HG02981 (cell line): ENCODE measurements at regions not wholly inside any gene's neighbourhood (a gene's known extent, or its start where the extent isn't known, plus 50 kb on each side); places are given as distances from the start of the nearest gene placed in this dataset.
"Not testable (repeated sequence)": the region's sequence is repeated elsewhere in the genome, so short reads cannot be mapped to it uniquely, and the experiment has no call there.

Source experiments
- ATAC-seq: cut with Tn5 transposase; IDR thresholded peaks from one replicate; pipeline ENCODE4 v1.9.1; 2021; ENCODE audit warnings: mild to moderate bottlenecking, moderate library complexity; ENCODE audit not compliant: unreplicated experiment

DNA sequence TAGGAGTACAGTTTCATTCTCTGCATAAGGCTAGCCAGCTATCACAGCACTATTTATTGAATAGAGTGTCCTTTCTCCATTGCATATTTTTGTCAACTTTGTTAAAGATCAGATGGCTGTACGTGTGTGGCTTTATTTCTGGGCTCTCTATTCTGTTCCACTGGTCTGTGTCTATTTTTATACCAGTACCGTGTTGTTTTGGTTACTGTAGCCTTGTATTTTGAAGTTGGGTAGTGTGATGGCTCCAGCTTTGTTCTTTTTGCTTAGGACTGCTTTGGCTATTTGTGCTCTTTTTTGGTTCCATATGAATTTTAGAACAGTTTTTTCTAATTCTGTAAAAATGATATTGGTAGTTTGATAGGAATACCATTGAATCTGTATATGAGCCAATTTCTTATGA lies 182.1 kb upstream of the DIAPH2 start:
- ATAC-seq, result no peak

DNA sequence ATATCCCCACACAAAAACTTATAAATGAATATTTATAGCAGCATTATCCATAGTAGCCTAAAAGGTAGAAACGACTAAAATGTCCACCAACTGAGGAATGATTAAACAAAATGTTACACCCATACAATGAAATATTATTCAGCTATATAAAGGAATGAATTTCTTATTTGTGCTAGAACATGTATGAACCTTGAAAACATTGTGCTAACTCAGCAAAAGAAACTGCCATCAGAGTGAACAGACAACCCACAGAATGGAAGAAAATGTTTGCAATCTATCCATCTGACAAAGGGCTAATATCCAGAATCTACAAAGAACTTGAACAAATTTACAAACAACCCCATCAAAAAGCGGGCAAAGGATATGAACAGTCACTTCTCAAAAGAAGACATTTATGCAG lies 155.3 kb upstream of the DIAPH2 start:
- not testable (repeated sequence) for ATAC-seq

DNA sequence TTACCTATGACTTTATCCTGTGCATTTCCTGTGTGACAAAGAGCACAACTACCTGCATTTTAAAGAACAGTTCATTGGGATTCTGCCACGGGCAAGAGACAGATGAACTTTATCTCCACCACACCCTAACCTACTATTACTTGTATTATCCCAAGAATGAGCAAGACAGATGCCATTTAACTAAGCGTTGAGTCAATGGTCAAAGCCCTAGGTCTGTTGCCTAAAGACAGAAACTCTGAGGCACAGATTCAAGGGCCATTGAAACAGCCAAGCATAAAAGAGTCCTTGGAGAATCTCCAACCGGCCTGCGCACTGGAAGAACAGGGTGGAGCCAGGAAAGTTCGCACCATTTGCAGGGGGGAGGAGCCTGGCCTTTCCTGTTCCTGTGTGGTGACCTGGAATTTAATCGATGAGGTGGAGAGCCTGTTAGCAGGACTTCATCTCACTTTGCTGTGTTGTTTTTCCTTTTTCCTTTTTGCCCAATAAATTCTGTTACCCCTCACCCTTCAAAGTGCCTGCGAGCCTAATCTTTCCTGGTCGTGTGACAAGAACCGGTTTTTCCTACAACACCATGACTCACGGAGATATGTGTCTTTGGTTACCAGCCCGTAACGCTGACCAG lies 146.4 kb upstream of the DIAPH2 start:
- no peak for ATAC-seq

DNA sequence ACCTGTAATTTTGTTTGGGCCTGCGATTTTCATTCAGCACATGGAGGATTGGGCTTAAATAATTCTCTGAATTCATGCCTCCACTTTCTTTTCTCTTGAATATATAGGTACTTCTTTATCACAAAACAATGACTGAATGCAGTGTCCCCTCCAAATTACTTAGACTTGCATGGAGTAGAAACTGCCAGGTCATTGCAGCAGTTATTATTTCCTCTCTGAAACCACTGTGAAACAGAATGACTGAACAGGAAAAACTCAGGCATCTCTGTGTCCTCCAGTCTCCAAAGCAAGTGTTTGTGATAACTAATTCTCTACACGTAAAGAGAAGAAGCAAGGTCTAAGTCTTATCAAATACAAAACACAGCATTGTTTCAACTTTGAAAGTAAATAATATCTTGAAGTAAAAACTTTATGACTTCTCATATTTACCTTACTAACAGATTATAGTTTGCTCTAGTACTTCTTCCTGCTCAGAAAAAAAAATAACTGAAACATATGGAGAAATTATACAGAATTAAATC lies 144.5 kb upstream of the DIAPH2 start:
- ATAC-seq, result no peak

DNA sequence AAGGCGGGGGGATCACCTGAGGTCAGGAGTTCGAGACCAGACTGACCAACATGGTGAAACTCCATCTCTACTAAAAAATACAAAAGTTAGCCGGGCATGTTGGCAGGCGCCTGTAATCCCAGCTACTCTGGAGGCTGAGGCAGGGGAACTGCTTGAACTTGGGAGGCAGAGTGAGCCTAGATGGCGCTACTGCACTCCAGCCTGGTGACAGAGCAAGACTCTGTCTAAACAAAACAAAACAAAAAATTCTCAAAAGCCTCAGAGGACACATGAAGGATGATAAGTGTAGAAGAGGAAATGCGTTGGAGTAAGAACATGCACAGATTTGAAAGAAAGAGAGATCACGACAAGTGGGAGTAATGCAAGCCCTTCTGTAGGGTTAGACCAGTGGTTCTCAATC lies 138.4 kb upstream of the DIAPH2 start:
- not testable (repeated sequence) for ATAC-seq

DNA sequence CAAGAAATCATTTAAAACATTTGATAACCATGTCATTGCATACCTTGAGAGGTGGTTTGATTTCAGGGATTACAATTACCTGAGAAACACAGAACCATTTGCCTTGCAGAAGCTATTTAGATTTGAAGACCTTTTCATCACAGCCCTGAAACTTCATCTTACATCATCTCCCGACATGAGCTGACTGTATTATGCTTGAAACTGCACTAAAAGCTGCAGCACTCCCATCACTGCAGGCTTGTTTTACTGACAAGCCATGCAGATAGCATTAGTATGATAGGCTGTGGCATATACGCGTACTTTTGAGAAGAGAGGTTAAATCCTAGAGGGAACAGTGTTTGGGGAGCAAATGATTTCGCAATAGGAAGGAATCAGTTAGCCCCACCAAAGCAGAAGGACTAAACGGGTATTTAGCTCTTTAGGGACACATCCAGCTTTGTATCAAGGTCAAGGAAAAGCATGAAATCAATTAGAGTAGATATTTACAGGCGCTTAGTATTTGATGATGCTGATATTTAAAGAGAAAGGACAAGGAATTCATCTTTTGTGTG lies 133.2 kb upstream of the DIAPH2 start:
- ATAC-seq, result no peak

DNA sequence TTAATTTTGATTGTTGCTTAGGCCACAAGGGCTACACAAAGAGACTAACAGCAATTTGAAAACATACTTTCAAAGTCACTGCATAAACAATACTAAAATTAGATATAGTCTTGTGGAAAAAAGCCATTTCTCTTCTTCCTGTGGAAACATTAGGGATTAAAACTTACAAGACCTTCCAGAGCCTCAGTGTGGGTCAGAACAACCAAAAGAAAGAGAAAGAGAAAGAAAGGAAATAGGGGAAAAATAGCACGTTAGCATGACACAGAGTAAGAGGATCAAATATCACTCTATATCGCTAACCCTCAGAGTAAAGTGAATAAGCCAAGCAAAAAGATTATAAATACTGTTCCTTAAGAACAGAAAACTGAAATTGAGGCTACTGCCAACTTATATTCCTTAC lies 127.8 kb upstream of the DIAPH2 start:
- ATAC-seq, result no peak

DNA sequence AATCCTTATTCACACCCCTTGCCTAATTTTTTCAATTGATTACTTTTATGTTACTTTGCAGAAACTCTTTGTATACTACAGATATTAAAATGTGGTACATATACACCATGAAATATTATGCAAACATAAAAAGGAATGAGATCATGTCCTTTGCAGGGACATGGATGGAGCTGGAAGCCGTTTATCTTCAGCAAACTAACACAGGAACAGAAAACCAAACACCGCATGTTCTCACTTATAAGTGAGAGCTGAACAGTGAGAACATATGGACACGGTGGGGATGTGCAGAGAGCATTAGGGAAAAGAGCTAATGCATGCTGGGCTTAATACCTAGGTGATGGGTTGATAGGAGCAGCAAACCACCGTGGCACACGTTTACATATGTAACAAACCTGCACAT lies 123.5 kb upstream of the DIAPH2 start:
- ATAC-seq, result not testable (repeated sequence)

DNA sequence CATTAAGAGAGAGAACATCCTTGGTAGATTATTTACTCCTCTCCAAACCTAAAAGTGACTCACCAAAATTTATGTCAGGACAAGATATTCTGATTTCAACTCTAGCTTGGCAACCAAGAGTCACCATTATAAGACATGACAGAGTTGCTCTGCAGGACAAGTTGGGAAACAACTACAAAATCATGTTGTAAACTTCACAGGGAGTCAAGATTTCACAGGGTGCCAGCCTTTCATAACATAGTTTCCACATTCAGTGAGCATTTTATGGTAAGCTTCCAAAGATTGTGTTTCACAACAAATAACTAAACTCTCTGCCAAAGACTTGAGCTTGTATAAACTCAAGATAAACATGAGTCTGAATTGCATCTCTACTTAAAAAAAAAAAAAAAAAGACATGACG lies 121.0 kb upstream of the DIAPH2 start:
- ATAC-seq, result no peak

DNA sequence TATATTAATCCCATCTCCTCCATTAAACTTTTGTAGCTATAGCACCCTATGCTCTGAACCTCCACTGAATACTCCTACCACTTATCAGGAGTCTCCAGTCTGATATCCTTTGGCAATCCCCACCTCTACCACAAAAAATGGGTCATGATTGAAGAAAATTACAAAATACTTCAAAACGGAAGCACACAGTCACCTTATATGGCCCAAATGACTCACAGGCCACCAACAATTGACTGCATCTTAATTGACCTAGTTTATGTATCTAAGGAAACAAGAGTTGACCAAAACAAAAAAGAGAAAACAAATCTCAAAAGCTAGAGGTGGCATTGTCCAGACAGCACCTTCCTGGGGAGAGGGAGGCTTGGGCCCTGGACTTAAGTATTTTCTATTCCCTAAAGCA lies 120.0 kb upstream of the DIAPH2 start:
- no peak for ATAC-seq

DNA sequence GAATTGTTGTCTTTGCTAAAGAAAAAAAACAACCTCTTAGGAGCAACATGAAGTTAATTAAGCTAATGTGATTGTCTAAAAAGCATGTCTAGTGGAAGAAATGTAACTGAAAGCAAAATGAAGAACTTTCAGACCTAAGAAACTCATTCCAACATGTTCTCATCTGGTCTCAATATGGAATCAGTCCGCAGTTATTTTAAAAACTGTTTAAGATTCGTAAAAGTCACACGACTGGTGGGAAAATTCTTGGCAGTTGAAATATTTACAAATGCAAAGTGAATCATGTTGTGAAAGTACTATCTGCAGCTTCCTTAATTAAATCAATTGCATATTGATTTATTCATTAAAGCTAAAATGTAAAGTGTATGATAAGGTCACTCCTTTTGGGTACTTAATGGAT lies 117.8 kb upstream of the DIAPH2 start:
- ATAC-seq, result no peak

DNA sequence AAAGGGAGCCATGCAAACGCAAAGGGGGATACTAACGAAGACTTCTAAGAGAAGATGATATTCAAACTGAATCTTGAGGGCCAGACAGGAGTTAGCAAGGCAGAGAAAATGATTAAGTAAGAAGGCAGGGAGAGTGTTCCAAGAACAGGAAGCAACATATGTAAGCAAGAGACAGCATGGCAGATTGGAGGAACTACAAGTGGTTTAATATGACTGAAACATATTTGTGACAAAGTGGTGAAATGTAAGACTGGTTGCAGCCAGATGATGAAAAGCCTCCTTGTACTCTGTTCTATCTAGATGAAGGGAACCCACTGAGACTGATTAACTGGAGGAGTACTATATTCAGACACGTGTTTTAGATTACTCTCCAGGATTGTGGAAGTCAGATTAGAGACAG lies 116.6 kb upstream of the DIAPH2 start:
- ATAC-seq, result no peak

DNA sequence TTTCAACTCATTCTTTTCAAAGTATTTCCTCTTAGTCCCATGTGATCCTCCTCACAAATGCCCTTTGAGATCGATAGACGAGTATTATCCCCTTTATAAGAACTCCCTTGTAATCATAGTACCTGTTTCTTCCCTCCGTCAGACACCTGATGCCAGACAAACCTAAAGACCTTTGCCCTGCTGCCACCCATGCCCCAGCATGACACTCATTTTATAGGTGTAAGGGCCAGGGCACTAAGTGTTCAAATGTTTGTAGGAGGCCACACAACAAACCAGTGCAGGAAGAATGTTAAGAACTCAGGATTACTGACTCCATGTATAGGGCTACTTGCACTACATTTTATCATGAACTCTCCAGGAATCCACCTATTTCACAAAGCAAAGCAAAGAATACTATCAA lies 115.6 kb upstream of the DIAPH2 start:
- no peak for ATAC-seq

DNA sequence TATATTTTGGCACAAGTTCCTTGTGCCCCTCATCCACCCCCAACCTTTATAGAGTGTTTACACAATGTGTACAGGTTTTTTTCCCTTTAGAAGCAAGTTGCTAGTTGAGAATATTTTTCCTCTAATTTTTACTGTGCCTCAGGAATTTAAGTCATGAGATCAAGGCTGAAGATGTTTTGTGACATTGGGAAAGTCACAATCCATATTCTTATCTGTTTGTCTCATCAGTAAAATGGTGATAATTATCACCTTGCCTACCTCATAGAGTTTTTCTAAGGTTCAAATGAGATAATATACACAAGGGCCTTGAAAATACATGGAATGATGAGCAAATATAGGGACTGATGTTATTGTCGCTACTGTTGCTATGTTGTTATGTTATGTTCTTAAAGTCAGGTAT lies 109.6 kb upstream of the DIAPH2 start:
- ATAC-seq, result no peak

DNA sequence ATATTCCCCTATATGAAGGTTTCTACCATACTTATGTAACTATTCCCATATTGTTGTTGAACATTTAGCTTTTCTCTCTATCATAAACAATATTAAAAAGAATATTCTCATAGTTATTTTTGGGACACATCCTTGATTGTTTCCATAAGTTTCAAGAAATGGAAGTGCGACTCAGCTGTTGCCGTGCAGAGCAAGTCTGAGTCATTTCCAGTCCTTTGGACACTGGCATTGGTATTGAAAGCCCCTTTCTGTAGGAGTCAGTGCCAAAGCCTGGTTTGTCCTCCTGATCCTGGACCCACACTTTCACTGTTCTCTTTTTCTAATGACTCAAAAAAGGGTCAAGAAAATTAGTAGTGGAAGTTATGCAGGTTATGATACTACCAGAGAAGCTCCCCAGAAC lies 108.3 kb upstream of the DIAPH2 start:
- ATAC-seq, result no peak

DNA sequence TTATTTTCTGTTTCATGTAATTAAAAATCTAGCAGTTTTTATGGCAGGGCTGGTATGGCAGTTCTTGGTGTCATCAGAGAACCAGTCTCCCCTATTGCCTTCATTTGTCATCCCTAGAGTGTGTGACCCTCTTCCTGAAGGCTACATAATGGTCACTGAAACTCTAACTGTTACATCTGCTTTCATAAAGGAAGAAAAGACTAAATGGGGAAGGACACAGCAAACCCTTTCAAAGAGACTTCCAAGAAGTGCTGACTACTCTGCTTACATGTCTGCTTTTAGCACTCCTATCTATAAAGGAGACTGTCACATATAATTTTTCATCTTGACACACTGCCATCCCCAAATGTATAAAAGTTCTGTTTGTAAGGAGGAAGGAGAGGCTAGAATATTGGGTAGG lies 105.9 kb upstream of the DIAPH2 start:
- ATAC-seq, result no peak

DNA sequence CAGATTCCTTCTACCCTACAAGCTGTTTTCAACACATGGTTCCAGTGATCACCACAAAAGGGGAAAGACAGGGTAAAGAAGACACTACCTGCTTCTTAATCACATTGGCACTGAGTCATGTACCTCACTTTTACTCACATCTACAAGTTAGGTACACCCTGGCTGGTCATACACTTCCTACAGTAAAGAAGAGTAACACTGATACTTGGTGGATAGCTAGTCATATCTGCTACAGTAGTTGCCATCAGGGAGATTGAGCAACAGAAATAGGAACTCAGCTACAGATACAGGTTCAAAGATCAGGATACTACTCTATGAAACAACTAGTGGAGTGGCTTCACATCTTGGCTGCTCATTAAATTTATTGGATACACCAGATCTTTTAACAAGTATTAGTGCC lies 105.4 kb upstream of the DIAPH2 start:
- ATAC-seq, result no peak

DNA sequence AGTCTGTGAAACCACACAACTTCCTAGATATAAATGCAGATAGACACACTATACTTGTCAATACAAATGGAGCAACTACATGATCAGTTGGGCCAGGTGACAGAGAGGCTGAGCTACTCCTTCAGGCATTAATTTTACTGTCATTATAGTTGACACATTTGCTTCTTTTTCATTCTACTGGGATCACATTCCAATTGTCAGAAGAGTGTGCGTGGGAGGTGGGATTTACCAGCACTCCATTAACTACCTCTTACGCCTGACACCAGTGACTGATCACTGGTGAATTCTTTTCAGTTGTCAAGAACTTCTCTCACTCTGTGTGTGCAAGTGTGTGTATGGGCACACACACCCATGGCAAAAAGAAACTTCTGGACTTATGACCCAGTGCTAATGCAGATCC lies 94.2 kb upstream of the DIAPH2 start:
- ATAC-seq, result no peak

DNA sequence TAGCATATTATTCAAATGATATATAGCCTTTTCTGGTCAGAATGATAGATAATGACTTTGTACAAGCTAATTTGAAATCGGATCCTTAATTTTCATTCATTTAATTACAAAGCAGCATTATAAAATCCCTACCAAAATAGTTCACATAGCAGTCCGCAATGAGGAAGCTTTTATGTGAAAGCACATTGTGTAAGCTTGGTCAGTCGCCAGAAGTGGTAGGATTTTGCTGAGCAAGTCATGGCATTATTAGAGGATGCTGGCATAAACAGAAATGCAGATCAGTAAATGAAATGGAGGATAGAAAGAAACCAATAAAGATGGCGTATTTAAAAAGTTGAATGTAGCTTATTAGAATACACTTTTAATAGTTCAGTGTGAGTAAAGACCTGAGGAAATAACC lies 93.2 kb upstream of the DIAPH2 start:
- no peak for ATAC-seq

DNA sequence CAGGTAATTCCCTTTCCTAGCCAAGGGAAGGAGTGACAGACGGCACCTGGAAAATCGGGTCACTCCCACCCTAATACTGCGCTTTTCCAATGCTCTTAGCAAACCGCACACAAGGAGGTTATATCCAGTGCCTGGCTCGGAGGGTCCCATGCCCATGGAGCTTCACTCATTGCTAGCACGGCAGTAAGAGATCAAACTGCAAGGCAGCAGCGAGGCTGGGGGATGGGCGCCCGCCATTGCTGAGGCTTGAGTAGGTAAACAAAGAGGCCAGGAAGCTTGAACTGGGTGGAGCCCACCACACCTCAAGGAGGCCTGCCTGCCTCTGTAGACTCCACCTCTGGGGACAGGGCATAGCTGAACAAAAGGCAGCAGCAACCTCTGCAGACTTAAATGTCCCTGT lies 86.8 kb upstream of the DIAPH2 start:
- ATAC-seq, result not testable (repeated sequence)

DNA sequence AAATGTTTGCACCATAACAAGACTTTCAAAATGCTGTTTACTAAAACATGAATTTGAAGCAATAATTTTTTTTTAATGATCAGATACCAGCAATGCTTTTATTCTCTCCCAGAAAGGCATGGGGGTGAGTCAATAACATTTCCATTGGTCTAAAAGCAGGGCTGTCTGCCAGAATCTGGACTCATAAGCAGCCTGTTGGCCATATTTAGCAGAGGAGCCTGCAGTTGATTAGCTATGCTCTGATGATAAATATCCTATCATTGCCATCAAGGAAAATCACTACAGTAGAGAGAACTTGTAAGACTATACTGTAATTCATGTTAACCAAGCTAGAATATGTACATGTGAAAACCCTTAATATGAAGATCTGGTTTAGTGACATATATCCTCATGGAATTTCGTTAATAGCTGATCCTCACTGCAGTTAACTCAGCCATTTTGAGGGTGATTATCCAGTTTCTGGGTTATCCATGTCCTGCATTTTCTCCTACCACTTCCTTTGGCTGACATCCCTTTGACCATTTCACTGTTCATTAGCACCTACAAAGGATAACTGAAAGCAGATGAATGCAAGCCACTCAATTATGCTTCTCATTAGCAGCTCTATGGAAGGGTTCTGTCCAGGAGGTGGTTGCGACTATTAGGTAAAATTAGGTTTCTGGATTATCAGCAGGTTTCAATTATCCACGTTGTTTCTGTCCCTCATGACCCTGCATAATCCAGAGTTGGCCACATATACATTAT lies 72.9 kb upstream of the DIAPH2 start:
- ATAC-seq, result no peak

DNA sequence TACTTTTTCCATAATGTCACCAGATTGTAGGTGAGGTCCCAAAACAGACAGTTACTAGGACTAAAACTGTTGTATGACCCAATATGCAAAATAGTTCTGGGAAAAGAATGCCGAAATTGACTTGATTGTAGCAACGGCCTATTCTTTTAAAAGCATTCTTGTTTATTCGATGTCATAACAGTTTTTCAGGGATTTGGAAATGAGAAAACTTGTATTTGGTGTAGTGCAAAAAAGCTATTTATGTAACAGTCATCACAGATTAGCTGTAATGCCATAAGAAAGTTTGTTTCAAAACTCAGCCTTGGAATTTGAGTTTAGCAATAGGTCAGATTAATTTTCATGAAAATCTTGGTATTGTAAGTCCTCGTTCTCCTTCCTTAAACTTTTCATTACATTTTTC lies 69.2 kb upstream of the DIAPH2 start:
- no peak for ATAC-seq
